ENCODE measurements at regions not wholly inside any gene's neighbourhood (a gene's known extent, or its start where the extent isn't known, plus 50 kb on each side); places are given as distances from the start of the nearest gene placed in this dataset.

- Histone ChIP-seq H3K79me2 (ENCODE audit: insufficient read depth, low read depth) (no peaks in the 10 kb centered on the region), H3K36me3 (ENCODE audit: insufficient read depth) (no peaks in the 10 kb centered on the region), H4K20me1 (ENCODE audit: insufficient read depth) (no peaks in the 10 kb centered on the region), H2AFZ (ENCODE audit: low read depth) (no peak overlapping the region), H3K27ac (no peak overlapping the region), H3K4me3 (IDR thresholded peaks at IDR 0.05; ENCODE audit: insufficient read depth, low read depth, low read length) (no peak overlapping the region), H3K4me1 (ENCODE audit: low read depth, poor library complexity, severe bottlenecking) (no peaks in the 10 kb centered on the region), H3K27me3 (ENCODE audit: insufficient read depth, low read depth) (no peaks in the 10 kb centered on the region), H3K4me2 (no peak overlapping the region), H3K9ac (no peak overlapping the region)
- TF ChIP-seq, protein P1, sequence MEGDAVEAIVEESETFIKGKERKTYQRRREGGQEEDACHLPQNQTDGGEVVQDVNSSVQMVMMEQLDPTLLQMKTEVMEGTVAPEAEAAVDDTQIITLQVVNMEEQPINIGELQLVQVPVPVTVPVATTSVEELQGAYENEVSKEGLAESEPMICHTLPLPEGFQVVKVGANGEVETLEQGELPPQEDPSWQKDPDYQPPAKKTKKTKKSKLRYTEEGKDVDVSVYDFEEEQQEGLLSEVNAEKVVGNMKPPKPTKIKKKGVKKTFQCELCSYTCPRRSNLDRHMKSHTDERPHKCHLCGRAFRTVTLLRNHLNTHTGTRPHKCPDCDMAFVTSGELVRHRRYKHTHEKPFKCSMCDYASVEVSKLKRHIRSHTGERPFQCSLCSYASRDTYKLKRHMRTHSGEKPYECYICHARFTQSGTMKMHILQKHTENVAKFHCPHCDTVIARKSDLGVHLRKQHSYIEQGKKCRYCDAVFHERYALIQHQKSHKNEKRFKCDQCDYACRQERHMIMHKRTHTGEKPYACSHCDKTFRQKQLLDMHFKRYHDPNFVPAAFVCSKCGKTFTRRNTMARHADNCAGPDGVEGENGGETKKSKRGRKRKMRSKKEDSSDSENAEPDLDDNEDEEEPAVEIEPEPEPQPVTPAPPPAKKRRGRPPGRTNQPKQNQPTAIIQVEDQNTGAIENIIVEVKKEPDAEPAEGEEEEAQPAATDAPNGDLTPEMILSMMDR (conservative IDR thresholded peaks at IDR 0.05; ENCODE audit: low read depth, low read length), result no peak
Observed at GRCh38 chr4:152223600-152223999, 312.3 kb downstream of the FBXW7 start.

DNA sequence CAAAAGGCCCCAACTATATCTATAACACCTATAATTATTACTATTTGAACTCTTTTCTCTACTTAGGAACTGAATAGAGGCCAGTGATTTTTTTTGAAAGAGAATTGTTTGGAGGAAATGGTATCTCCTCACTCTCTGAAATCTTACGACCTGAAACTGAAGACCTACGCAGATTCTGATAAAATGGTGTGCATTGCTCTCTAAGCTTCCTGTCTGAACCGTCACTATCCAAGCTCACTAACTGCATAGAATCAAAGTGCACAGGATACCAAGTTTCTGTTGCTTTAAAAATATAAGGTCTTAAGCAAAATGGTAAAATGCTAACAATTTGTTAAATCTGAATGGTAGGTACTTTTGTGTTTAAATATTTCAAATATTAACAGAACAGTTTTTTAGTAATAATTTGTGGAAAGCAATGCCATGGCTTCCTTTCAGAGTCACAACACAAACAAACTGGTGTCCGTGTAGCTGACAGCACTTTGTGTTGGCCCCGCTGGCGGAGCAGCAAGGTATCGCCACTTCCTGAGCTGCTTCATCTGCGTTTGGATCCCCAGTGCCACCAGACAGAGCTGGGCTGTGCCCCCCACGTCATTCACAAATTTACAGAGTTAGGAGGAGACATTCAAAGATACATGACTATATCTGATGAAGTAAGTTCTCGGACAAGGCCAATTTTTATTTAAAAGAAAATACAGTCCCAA lies 313.9 kb downstream of the FBXW7 start:
- H3K9ac ChIP-seq, result no peak overlapping the region
- H3K36me3 ChIP-seq (ENCODE audit: insufficient read depth), result no peaks in the 10 kb centered on the region
- TF ChIP-seq, protein P1 (conservative IDR thresholded peaks at IDR 0.05; ENCODE audit: low read depth, low read length), result no peak
- H3K4me1 ChIP-seq (ENCODE audit: low read depth, poor library complexity, severe bottlenecking), result no peaks in the 10 kb centered on the region
- H3K27me3 ChIP-seq (ENCODE audit: insufficient read depth, low read depth), result no peaks in the 10 kb centered on the region
- H3K4me3 ChIP-seq (IDR thresholded peaks at IDR 0.05; ENCODE audit: insufficient read depth, low read depth, low read length), result no peak overlapping the region
- H3K4me2 ChIP-seq, result no peak overlapping the region
- no peaks in the 10 kb centered on the region for H3K79me2 ChIP-seq (ENCODE audit: insufficient read depth, low read depth)
- no peaks in the 10 kb centered on the region for H4K20me1 ChIP-seq (ENCODE audit: insufficient read depth)
- no peak overlapping the region for H3K27ac ChIP-seq
- no peak overlapping the region for H2AFZ ChIP-seq (ENCODE audit: low read depth)

GRCh38 chr4:152220201-152220666 lies 315.7 kb downstream of the FBXW7 start:
- Histone ChIP-seq H4K20me1 (ENCODE audit: insufficient read depth) (no peaks in the 10 kb centered on the region), H3K9ac (no peak overlapping the region), H3K79me2 (ENCODE audit: insufficient read depth, low read depth) (no peaks in the 10 kb centered on the region), H3K36me3 (ENCODE audit: insufficient read depth) (no peaks in the 10 kb centered on the region), H3K27me3 (ENCODE audit: insufficient read depth, low read depth) (no peaks in the 10 kb centered on the region), H3K4me2 (no peak overlapping the region), H2AFZ (ENCODE audit: low read depth) (no peak overlapping the region), H3K4me3 (IDR thresholded peaks at IDR 0.05; ENCODE audit: insufficient read depth, low read depth, low read length) (no peak overlapping the region), H3K27ac (no peak overlapping the region), H3K4me1 (ENCODE audit: low read depth, poor library complexity, severe bottlenecking) (no peaks in the 10 kb centered on the region)
- TF ChIP-seq, protein P1 (conservative IDR thresholded peaks at IDR 0.05; ENCODE audit: low read depth, low read length), result no peak

DNA sequence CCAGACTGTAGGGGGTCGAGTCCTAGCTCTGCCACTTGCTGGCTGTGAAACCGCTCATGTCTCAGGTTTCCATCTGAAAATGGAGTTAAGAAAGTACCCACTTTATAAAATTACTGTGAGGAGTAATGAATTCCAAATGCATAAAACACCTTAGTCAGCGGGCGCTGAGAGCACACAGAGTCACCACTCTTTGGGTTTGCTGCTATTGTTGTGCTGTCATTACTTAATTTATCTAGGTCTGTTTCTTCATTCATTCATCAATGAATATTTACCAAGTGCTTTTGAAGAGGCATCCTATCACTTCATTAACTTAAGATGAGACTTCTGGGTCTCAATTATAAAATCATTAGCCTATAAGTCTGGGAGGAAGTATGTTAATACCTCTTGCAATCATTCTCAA lies 317.3 kb downstream of the FBXW7 start:
- Histone ChIP-seq H3K4me1 (ENCODE audit: low read depth, poor library complexity, severe bottlenecking) (no peaks in the 10 kb centered on the region), H4K20me1 (ENCODE audit: insufficient read depth) (no peaks in the 10 kb centered on the region), H3K36me3 (ENCODE audit: insufficient read depth) (no peaks in the 10 kb centered on the region), H3K27me3 (ENCODE audit: insufficient read depth, low read depth) (no peaks in the 10 kb centered on the region), H3K79me2 (ENCODE audit: insufficient read depth, low read depth) (no peaks in the 10 kb centered on the region), H3K27ac (no peak overlapping the region), H3K9ac (no peak overlapping the region), H2AFZ (ENCODE audit: low read depth) (no peak overlapping the region), H3K4me3 (IDR thresholded peaks at IDR 0.05; ENCODE audit: insufficient read depth, low read depth, low read length) (no peak overlapping the region), H3K4me2 (no peak overlapping the region)
- TF ChIP-seq, protein P1 (conservative IDR thresholded peaks at IDR 0.05; ENCODE audit: low read depth, low read length), result no peak
